HepG2 (cell line): ENCODE measurements at regions not wholly inside any gene's neighbourhood (a gene's known extent, or its start where the extent isn't known, plus 50 kb on each side); places are given as distances from the start of the nearest gene placed in this dataset.
"Not testable (repeated sequence)": the region's sequence is repeated elsewhere in the genome, so short reads cannot be mapped to it uniquely, and the experiment has no call there.

Source experiments
- JUN ChIP-seq: sonication (generic); formaldehyde crosslinking; IDR thresholded peaks from 2 replicates; pipeline ENCODE4 v1.4.0; 2020; ENCODE audit warnings: mild to moderate bottlenecking, missing genetic modification reagents
- POLR2AphosphoS5 ChIP-seq: IDR thresholded peaks from 2 replicates; pipeline ENCODE4 v1.6.1; 2012; ENCODE audit warnings: low read depth, low read length
- U2AF1 ChIP-seq: fragments of 200-400 bp; formaldehyde crosslinking; optimal IDR thresholded peaks from 2 replicates; pipeline ENCODE3; 2017; ENCODE audit warnings: mild to moderate bottlenecking, low read depth, low read length
- TF ChIP-seq, protein P1 (sequence below): sonication (generic); formaldehyde crosslinking; IDR thresholded peaks from 2 replicates; pipeline ENCODE4 v1.4.0; 2020; ENCODE audit warnings: missing genetic modification reagents
- TF ChIP-seq, protein P2 (sequence below): sonication (generic); formaldehyde crosslinking; IDR thresholded peaks from 2 replicates; pipeline ENCODE4 v1.5.0; 2020; ENCODE audit warnings: mild to moderate bottlenecking, missing genetic modification reagents, moderate library complexity

DNA sequence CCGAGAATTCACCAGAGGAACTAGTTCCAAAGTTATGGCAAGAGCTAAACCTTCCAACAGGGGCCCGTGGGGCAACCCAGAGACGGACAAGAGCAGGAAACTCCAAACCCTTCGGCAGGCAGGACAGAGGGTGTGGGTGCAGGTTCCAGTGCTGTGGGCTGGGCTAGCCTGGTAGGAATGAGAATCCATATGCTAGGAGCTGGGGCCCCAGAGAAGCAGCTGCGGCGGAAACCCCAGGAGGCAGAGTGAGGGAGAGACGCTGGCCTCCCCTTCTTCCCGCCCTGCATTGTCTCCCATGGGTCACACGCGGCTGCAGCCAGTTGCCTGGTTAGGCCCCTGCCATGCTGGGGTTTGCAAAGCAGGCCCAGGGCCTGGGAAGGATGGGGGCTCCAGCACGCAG, 126.2 kb upstream of the ALDH3B2 start:
- TF ChIP-seq, protein P1, sequence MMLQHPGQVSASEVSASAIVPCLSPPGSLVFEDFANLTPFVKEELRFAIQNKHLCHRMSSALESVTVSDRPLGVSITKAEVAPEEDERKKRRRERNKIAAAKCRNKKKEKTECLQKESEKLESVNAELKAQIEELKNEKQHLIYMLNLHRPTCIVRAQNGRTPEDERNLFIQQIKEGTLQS: not testable (repeated sequence)
- TF ChIP-seq, protein P2, sequence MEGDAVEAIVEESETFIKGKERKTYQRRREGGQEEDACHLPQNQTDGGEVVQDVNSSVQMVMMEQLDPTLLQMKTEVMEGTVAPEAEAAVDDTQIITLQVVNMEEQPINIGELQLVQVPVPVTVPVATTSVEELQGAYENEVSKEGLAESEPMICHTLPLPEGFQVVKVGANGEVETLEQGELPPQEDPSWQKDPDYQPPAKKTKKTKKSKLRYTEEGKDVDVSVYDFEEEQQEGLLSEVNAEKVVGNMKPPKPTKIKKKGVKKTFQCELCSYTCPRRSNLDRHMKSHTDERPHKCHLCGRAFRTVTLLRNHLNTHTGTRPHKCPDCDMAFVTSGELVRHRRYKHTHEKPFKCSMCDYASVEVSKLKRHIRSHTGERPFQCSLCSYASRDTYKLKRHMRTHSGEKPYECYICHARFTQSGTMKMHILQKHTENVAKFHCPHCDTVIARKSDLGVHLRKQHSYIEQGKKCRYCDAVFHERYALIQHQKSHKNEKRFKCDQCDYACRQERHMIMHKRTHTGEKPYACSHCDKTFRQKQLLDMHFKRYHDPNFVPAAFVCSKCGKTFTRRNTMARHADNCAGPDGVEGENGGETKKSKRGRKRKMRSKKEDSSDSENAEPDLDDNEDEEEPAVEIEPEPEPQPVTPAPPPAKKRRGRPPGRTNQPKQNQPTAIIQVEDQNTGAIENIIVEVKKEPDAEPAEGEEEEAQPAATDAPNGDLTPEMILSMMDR (CRISPR knock-in tag): not testable (repeated sequence)
- not testable (repeated sequence) for TF ChIP-seq POLR2AphosphoS5; U2AF1; JUN (CRISPR knock-in tag)
